A673 (cell line): ENCODE measurements at regions not wholly inside any gene's neighbourhood (a gene's known extent, or its start where the extent isn't known, plus 50 kb on each side); places are given as distances from the start of the nearest gene placed in this dataset.

Experiments
- CTCF ChIP-seq: fragments of 300-800, 200-600 bp; sonication (generic); conservative IDR thresholded peaks from 2 replicates; pipeline ENCODE4 v1.5.1; 2017; ENCODE audit warnings: low read depth, mild to moderate bottlenecking, antibody characterized with exemption, low read length, moderate library complexity, mixed read lengths
- EZH2 ChIP-seq: fragments of 200-600 bp; sonication (generic); IDR thresholded peaks from 2 replicates; pipeline ENCODE4 v1.6.1; 2017; ENCODE audit warnings: borderline replicate concordance, low read depth, mild to moderate bottlenecking, mixed read lengths, antibody characterized with exemption, low read length; ENCODE audit not compliant: poor library complexity, severe bottlenecking

DNA sequence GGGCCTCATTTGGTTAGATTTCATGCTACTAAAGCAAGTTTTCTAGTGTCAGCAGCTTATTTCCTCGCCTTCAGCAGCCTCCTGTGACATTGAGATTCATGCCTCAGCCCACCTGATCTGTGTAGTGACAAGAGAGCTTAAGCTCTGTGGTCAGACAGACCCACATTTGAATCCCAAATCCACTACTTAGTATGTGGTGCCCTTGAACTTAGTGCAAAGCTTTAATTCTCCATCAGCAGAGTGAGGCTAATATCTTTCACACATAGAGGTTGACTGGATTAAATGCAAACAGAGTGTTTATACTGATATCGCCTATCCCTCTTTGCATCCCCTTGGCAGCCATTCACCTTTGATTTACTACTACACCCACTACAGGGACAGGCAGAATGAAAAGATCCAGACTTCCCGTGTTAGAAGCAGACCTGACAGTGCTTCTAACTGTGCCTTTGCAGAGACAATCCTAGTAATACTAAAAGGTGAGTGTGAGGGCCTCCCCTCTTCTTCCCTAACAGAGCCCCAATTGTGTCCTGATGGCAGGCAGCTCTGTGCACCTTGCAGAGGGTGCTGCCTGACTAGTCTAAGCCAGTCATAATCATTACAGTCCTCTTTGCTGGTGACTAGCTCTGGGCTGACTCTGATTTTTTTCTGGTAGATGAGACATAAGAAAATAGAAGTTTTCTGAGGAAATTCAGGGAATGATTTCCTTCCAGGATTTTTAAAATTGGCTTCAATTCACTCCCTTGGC lies 264.0 kb downstream of the CTH start:
- no peak for TF ChIP-seq CTCF
- TF ChIP-seq EZH2: no peak
